ENCODE measurements at regions not wholly inside any gene's neighbourhood (a gene's known extent, or its start where the extent isn't known, plus 50 kb on each side); places are given as distances from the start of the nearest gene placed in this dataset.
"Not testable (repeated sequence)": the region's sequence is repeated elsewhere in the genome, so short reads cannot be mapped to it uniquely, and the experiment has no call there.

GRCh38 chr5:135154961-135155360 lies 120.9 kb upstream of the PITX1 start:
- Mint-ChIP-seq H3K27ac (ENCODE audit: unreplicated experiment) (no peak overlapping the region), H3K4me3 (ENCODE audit: unreplicated experiment) (no peak overlapping the region), H3K36me3 (ENCODE audit: unreplicated experiment) (peaks cover 4% of the 10 kb centered on the region), H3K9me3 (ENCODE audit: unreplicated experiment) (peaks cover 25% of the 10 kb centered on the region), H3K27me3 (ENCODE audit: unreplicated experiment) (peaks cover 22% of the 10 kb centered on the region), H3K4me1 (ENCODE audit: unreplicated experiment) (no peaks in the 10 kb centered on the region)
- peak; percentile 62 for DNase-seq (ENCODE audit: extremely low spot score, unreplicated experiment)
- TF ChIP-seq, protein P1, sequence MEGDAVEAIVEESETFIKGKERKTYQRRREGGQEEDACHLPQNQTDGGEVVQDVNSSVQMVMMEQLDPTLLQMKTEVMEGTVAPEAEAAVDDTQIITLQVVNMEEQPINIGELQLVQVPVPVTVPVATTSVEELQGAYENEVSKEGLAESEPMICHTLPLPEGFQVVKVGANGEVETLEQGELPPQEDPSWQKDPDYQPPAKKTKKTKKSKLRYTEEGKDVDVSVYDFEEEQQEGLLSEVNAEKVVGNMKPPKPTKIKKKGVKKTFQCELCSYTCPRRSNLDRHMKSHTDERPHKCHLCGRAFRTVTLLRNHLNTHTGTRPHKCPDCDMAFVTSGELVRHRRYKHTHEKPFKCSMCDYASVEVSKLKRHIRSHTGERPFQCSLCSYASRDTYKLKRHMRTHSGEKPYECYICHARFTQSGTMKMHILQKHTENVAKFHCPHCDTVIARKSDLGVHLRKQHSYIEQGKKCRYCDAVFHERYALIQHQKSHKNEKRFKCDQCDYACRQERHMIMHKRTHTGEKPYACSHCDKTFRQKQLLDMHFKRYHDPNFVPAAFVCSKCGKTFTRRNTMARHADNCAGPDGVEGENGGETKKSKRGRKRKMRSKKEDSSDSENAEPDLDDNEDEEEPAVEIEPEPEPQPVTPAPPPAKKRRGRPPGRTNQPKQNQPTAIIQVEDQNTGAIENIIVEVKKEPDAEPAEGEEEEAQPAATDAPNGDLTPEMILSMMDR (IDR thresholded peaks at IDR 0.05), result no peak

- no peak for DNase-seq (ENCODE audit: extremely low spot score, unreplicated experiment)
- H3K36me3 Mint-ChIP-seq (ENCODE audit: unreplicated experiment), result peaks cover 4% of the 10 kb centered on the region
- H3K27ac Mint-ChIP-seq (ENCODE audit: unreplicated experiment), result no peak overlapping the region
- H3K4me1 Mint-ChIP-seq (ENCODE audit: unreplicated experiment), result no peaks in the 10 kb centered on the region
- TF ChIP-seq, protein P1 (IDR thresholded peaks at IDR 0.05), result no peak
- no peak overlapping the region for H3K4me3 Mint-ChIP-seq (ENCODE audit: unreplicated experiment)
- peaks cover 18% of the 10 kb centered on the region for H3K9me3 Mint-ChIP-seq (ENCODE audit: unreplicated experiment)
- H3K27me3 Mint-ChIP-seq (ENCODE audit: unreplicated experiment), result peaks cover 15% of the 10 kb centered on the region
Measured at GRCh38 chr5:135154197-135154596, 120.2 kb upstream of the PITX1 start.

DNA sequence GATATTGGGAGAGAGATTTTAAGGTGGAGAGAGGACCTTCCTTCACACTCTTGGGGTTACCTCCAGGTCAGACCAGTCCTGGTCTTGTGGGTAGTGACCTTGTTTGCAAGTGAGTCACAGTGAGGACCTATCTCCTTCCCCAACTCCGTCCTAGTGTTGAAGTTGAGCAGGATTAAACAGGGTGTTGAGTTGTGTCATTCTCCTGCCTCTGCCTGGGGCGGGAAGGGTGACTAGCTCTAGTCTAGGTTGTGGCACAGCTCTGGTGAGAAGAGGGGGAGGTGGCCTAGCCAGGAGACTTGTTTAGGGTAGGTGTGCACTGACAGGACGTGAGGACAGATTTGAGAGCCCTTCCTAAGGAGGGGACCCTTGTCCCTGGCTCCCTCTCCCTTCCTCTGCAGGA lies 119.6 kb upstream of the PITX1 start:
- no peaks in the 10 kb centered on the region for H3K4me1 Mint-ChIP-seq (ENCODE audit: unreplicated experiment)
- H3K27ac Mint-ChIP-seq (ENCODE audit: unreplicated experiment), result no peak overlapping the region
- H3K36me3 Mint-ChIP-seq (ENCODE audit: unreplicated experiment), result peaks cover under 1% of the 10 kb centered on the region
- TF ChIP-seq, protein P1 (IDR thresholded peaks at IDR 0.05), result no peak
- peaks cover 13% of the 10 kb centered on the region for H3K9me3 Mint-ChIP-seq (ENCODE audit: unreplicated experiment)
- DNase-seq (ENCODE audit: extremely low spot score, unreplicated experiment), result peak; percentile 32
- no peak overlapping the region for H3K4me3 Mint-ChIP-seq (ENCODE audit: unreplicated experiment)
- H3K27me3 Mint-ChIP-seq (ENCODE audit: unreplicated experiment), result peaks cover 13% of the 10 kb centered on the region

- peak; percentile 17 for DNase-seq (ENCODE audit: extremely low spot score, unreplicated experiment)
- Mint-ChIP-seq H3K27me3 (ENCODE audit: unreplicated experiment) (peaks cover 10% of the 10 kb centered on the region), H3K9me3 (ENCODE audit: unreplicated experiment) (peaks cover 9% of the 10 kb centered on the region), H3K36me3 (ENCODE audit: unreplicated experiment) (no peaks in the 10 kb centered on the region), H3K27ac (ENCODE audit: unreplicated experiment) (no peak overlapping the region), H3K4me1 (ENCODE audit: unreplicated experiment) (no peaks in the 10 kb centered on the region), H3K4me3 (ENCODE audit: unreplicated experiment) (no peak overlapping the region)
- TF ChIP-seq, protein P1 (IDR thresholded peaks at IDR 0.05), result no peak
Measured at GRCh38 chr5:135153259-135153658, 119.2 kb upstream of the PITX1 start.

DNA sequence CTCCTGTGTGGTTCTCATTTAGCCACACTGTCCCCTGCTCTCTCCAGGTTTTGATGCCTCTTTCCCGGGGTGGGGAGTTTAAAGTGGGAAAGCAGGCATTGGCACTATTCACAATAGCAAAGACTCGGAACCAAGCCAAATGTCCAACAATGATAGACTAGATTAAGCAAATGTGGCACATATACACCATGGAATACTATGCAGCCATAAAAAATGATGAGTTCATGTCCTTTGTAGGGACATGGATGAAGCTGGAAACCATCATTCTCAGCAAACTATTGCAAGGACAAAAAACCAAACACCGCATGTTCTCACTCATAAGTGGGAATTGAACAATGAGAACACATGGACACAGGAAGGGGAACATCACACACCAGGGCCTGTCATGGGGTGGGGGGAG lies 117.6 kb upstream of the PITX1 start:
- H3K27ac Mint-ChIP-seq (ENCODE audit: unreplicated experiment); H3K9me3 Mint-ChIP-seq (ENCODE audit: unreplicated experiment); H3K36me3 Mint-ChIP-seq (ENCODE audit: unreplicated experiment); DNase-seq (ENCODE audit: extremely low spot score, unreplicated experiment); H3K4me1 Mint-ChIP-seq (ENCODE audit: unreplicated experiment); H3K4me3 Mint-ChIP-seq (ENCODE audit: unreplicated experiment): not testable (repeated sequence)
- peaks cover 16% of the 10 kb centered on the region for H3K27me3 Mint-ChIP-seq (ENCODE audit: unreplicated experiment)

DNA sequence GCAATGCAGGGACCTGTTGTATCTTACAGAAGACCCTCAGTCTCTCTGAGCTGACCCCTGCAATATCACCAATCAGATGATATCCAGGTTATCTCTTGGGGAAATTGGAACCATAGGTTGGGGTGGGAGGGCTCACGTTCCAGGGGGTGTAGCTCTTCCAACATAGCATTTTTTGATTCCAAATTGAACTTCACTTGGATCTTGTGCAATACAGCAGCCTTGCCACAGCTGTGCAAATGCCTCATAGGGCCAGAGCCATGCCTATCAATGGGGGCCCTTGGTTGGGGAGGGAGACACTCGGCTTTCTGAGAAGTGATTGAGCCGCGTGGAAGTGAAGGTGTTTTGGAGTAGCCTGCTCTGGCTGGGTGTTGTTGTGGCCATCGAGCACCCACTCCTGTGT lies 117.2 kb upstream of the PITX1 start:
- TF ChIP-seq, protein P1 (IDR thresholded peaks at IDR 0.05), result no peak
- peaks cover 3% of the 10 kb centered on the region for H3K9me3 Mint-ChIP-seq (ENCODE audit: unreplicated experiment)
- H3K27me3 Mint-ChIP-seq (ENCODE audit: unreplicated experiment), result peaks cover 20% of the 10 kb centered on the region
- no peaks in the 10 kb centered on the region for H3K4me1 Mint-ChIP-seq (ENCODE audit: unreplicated experiment)
- no peak overlapping the region for H3K27ac Mint-ChIP-seq (ENCODE audit: unreplicated experiment)
- H3K4me3 Mint-ChIP-seq (ENCODE audit: unreplicated experiment), result no peak overlapping the region
- peak; percentile 49 for DNase-seq (ENCODE audit: extremely low spot score, unreplicated experiment)
- no peaks in the 10 kb centered on the region for H3K36me3 Mint-ChIP-seq (ENCODE audit: unreplicated experiment)

Data from osteocyte (in vitro differentiated cells).